Activated B cell treated with CpG ODN at 0.5 μM for 24 hours (primary cell): ENCODE measurements at regions not wholly inside any gene's neighbourhood (a gene's known extent, or its start where the extent isn't known, plus 50 kb on each side); places are given as distances from the start of the nearest gene placed in this dataset.

Experiments used
- ATAC-seq: fragments of 200-7000 bp; cut with Tn5 transposase; one replicate; pipeline ENCODE4 v1.10.0; 2021; ENCODE audit warnings: low read depth, mild to moderate bottlenecking, moderate library complexity
- CTCF ChIA-PET: fragments of 350-600 bp; sonication (Branson Sonifier 250); formaldehyde crosslinking; loops from one replicate; lab custom pipeline; 2021; ENCODE audit warnings: antibody characterized with exemption; lab: Charles Lee
- POLR2A ChIA-PET: fragments of 350-600 bp; sonication (Branson Sonifier 250); formaldehyde crosslinking; loops from one replicate; lab custom pipeline; 2021; ENCODE audit warnings: antibody characterized with exemption; lab: Charles Lee
- DNase-seq: peaks from one replicate; pipeline ENCODE4 v3.0.0; 2022
- H3K27ac Mint-ChIP-seq: one replicate; pipeline ENCODE4 v1.8.0; 2020; ENCODE audit warnings: mixed read lengths
- H3K27me3 Mint-ChIP-seq: one replicate; pipeline ENCODE4 v1.8.0; 2021; ENCODE audit warnings: mixed read lengths
- H3K36me3 Mint-ChIP-seq: one replicate; pipeline ENCODE4 v1.8.0; 2021; ENCODE audit warnings: low read depth, mixed read lengths
- H3K4me1 Mint-ChIP-seq: one replicate; pipeline ENCODE4 v1.8.0; 2021; ENCODE audit warnings: mixed read lengths
- H3K4me3 Mint-ChIP-seq: one replicate; pipeline ENCODE4 v1.8.0; 2020; ENCODE audit warnings: mild to moderate bottlenecking, mixed read lengths
- H3K9me3 Mint-ChIP-seq: one replicate; pipeline ENCODE4 v1.8.0; 2020; ENCODE audit warnings: mixed read lengths
- intact Hi-C: fragments of 100-400 bp; cut with micrococcal nuclease; formaldehyde crosslinking; loops from one replicate; pipeline ENCODE4 v1.15.1; 2024
- TF ChIP-seq, protein P1 (sequence below): fragments of 200-600 bp; IDR thresholded peaks from one replicate; pipeline ENCODE4 v1.8.0; 2022; ENCODE audit warnings: antibody characterized with exemption, mild to moderate bottlenecking

DNA sequence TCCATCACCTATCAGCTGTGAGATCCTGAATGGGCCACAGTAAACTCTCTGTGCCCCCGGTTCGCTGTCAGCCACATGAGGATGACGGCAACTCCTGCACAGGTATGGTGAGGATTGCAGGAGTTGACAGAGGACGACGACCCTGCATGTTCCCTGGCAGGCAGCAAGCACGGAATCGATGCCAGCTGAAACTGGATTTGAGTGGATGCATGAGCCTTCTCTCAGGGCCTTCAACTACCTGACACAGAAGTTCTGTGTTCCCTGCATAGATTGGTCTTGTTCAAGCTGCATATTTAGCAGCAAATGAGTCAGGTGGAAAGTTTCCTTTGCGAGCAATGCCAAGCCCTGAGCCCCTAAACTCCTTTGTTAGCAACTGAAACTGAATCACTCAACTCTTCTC is 69.6 kb upstream of the PTCH1 start:
- Mint-ChIP-seq H3K4me1 (no peaks in the 10 kb centered on the region), H3K9me3 (no peaks in the 10 kb centered on the region), H3K4me3 (no peak overlapping the region), H3K27me3 (peaks cover 21% of the 10 kb centered on the region), H3K27ac (no peak overlapping the region), H3K36me3 (no peaks in the 10 kb centered on the region)
- ChIA-PET POLR2A (no interaction called here), CTCF (no interaction called here)
- ATAC-seq (no peak), DNase-seq (no peak)
- intact Hi-C loops: no loop called here
- TF ChIP-seq, protein P1, sequence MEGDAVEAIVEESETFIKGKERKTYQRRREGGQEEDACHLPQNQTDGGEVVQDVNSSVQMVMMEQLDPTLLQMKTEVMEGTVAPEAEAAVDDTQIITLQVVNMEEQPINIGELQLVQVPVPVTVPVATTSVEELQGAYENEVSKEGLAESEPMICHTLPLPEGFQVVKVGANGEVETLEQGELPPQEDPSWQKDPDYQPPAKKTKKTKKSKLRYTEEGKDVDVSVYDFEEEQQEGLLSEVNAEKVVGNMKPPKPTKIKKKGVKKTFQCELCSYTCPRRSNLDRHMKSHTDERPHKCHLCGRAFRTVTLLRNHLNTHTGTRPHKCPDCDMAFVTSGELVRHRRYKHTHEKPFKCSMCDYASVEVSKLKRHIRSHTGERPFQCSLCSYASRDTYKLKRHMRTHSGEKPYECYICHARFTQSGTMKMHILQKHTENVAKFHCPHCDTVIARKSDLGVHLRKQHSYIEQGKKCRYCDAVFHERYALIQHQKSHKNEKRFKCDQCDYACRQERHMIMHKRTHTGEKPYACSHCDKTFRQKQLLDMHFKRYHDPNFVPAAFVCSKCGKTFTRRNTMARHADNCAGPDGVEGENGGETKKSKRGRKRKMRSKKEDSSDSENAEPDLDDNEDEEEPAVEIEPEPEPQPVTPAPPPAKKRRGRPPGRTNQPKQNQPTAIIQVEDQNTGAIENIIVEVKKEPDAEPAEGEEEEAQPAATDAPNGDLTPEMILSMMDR: no peak

DNA sequence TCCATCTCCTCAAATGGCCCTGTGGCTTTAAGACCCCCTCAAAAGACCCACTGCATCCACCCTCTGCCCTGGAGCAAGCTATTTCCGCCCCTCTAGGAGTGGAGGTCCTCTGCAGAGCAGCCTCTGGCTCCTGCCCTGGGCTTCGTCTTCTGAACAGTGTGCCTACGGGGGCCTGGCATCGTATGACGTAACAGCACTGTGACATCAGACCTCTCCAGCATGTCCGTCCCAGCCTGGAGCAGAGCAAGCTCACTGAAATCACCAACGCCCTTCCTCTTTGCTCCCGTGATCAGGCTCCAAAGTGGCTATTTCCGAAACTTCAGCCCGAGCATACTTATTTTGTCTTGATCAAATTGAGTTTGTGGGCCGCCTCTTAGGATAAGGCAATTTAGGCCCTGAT is 69.1 kb upstream of the PTCH1 start:
- Mint-ChIP-seq H3K4me1 (no peaks in the 10 kb centered on the region), H3K36me3 (no peaks in the 10 kb centered on the region), H3K4me3 (no peak overlapping the region), H3K27me3 (peaks cover 21% of the 10 kb centered on the region), H3K9me3 (no peaks in the 10 kb centered on the region), H3K27ac (no peak overlapping the region)
- no peak for ATAC-seq
- intact Hi-C loops: no loop called here
- POLR2A ChIA-PET: no interaction called here
- CTCF ChIA-PET: no interaction called here
- no peak for DNase-seq
- TF ChIP-seq, protein P1: no peak

DNA sequence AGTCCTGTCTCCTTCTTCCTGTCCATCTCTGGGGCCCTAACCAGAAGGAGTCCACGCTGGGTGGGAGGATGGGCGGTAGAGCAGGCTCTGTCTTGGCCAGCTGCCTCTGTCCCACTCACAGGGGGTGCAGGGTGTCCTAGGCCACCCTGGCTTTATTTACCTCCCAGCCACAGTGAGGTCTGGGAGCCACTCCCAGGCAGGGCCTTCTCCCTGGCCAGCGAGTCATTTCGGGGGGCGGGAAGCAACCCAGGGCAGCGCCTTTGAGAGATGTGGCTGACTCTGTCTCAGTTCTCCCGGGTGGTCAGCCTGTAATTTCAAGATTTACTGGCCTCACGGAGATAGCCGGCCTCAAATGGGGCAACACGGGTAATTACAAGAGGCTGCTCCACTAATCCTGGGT is 67.4 kb upstream of the PTCH1 start:
- ChIA-PET CTCF (no interaction called here), POLR2A (no interaction called here)
- peaks cover 12% of the 10 kb centered on the region for H3K27me3 Mint-ChIP-seq
- intact Hi-C loops: no loop called here
- ATAC-seq (no peak), DNase-seq (no peak)
- no peaks in the 10 kb centered on the region for H3K4me1 Mint-ChIP-seq
- no peak overlapping the region for H3K27ac Mint-ChIP-seq
- no peak overlapping the region for H3K4me3 Mint-ChIP-seq
- no peaks in the 10 kb centered on the region for H3K36me3 Mint-ChIP-seq
- TF ChIP-seq, protein P1: no peak
- no peaks in the 10 kb centered on the region for H3K9me3 Mint-ChIP-seq

DNA sequence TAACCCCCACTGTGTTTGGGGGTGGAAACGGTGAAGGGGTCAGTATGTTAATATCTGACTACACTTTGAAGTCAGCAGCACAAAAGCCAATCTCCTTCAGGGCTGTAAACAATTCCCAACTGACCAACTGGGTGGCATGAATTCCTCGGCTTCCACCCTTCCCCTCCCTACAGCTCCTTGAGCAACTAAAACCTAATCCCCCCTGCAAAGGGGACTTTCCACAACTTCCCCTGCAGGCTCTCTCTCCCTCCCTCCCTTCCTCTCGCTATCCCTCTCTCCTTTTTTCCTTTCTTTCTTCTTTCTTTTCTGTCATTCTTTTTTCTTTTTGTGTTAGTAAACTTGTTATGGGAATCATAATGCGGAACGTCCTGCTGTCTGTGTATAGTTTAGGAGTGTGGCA is 65.1 kb upstream of the PTCH1 start:
- Mint-ChIP-seq H3K27me3 (peaks cover 5% of the 10 kb centered on the region), H3K4me1 (no peaks in the 10 kb centered on the region), H3K27ac (no peak overlapping the region), H3K4me3 (no peak overlapping the region), H3K9me3 (no peaks in the 10 kb centered on the region), H3K36me3 (no peaks in the 10 kb centered on the region)
- POLR2A ChIA-PET: no interaction called here
- intact Hi-C loops: no loop called here
- no peak for ATAC-seq
- TF ChIP-seq, protein P1: no peak
- no peak for DNase-seq
- CTCF ChIA-PET: no interaction called here

DNA sequence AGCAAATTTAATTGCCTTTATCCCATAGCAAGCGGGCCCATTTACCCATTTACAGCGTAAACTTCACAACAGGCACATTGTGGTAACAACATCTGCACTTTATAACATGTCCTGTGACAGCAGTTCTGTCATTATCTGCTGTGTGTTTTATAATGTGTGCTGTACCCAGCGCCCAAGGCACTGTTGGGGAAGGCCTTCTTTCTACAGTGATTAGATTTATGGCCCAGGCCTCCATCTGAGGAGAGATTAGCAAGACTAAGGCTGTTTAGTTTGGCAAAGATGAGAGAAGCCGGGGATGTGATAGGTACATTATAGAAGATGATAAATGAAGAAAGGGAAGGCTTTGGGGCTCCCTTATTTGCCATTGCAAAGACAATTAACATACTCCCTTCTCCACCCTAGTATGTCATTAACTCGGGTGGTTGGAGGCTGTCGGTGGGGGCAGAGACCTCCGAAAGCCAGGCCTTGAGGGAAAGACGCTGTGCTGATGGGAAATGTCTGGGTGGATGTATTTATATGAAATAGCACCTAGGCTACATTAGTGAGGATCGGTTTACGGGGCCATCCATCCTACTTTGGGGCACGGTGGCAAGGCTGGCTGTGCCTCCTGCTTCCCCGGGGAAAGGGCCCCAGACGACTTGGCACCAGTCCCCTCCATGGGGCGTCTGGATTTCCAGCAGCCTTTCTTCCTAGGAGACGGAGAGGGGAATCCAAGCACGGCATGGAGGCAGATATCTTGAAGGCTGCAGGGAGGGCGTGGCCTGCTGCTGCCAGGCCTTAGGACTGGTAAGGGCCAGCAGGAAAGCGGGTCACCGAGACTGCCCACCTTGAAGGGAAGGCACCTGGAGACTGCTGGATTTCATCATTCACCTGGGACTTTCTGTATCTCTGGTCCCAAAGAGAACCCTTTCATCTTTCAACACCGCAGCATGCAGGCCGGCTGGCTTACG is 64.3 kb upstream of the PTCH1 start:
- no peaks in the 10 kb centered on the region for H3K4me1 Mint-ChIP-seq
- no peak for DNase-seq
- H3K9me3 Mint-ChIP-seq: no peaks in the 10 kb centered on the region
- H3K27me3 Mint-ChIP-seq: peaks cover 8% of the 10 kb centered on the region
- no peaks in the 10 kb centered on the region for H3K36me3 Mint-ChIP-seq
- TF ChIP-seq, protein P1: no peak
- ChIA-PET POLR2A (no interaction called here), CTCF (no interaction called here)
- no peak overlapping the region for H3K27ac Mint-ChIP-seq
- no peak for ATAC-seq
- intact Hi-C loops: no loop called here
- H3K4me3 Mint-ChIP-seq: no peak overlapping the region
